CD14-positive monocyte (primary cell): ENCODE measurements at regions not wholly inside any gene's neighbourhood (a gene's known extent, or its start where the extent isn't known, plus 50 kb on each side); places are given as distances from the start of the nearest gene placed in this dataset.

Experiments
- DNase-seq, 3 donors: peaks; one replicate each; pipeline ENCODE4 v3.0.0-alpha.2; 2011 to 2022
- H2AFZ ChIP-seq: 2 replicates; pipeline ENCODE4 v1.6.0; 2012; ENCODE audit warnings: mild to moderate bottlenecking, low read depth, low read length, inconsistent platforms; ENCODE audit not compliant: insufficient read depth, poor library complexity, severe bottlenecking
- H3K27ac ChIP-seq, 2 donors: 1 replicate in 1 of 2; 2 replicates in 1 of 2; pipeline ENCODE4 v1.5.1; 2012 to 2013; ENCODE audit warnings: low read length in 2 of 2, control low read depth in 1 of 2, inconsistent platforms in 1 of 2, low read depth in 1 of 2, mild to moderate bottlenecking in 1 of 2
- H3K27me3 ChIP-seq, 2 donors: one replicate each; pipeline versions ENCODE4 v1.6.0 to v1.6.1; 2011 to 2013; ENCODE audit warnings: low read length in 2 of 2; ENCODE audit not compliant: control insufficient read depth in 2 of 2, insufficient read depth in 2 of 2
- H3K36me3 ChIP-seq, 2 donors: replicated peaks in 1 of 2; 1 replicate in 1 of 2; 2 replicates in 1 of 2; pipeline versions ENCODE4 v1.5.1 to v1.6.1; 2012 to 2013; ENCODE audit warnings: low read length in 2 of 2, control low read depth in 1 of 2, inconsistent platforms in 1 of 2, mild to moderate bottlenecking in 1 of 2; ENCODE audit not compliant: insufficient read depth in 2 of 2, control insufficient read depth in 1 of 2
- H3K4me1 ChIP-seq, 2 donors: 1 replicate in 1 of 2; 2 replicates in 1 of 2; pipeline versions ENCODE4 v1.5.1 to v1.6.1; 2012 to 2013; ENCODE audit warnings: low read length in 2 of 2, control low read depth in 1 of 2, inconsistent platforms in 1 of 2, mild to moderate bottlenecking in 1 of 2, moderate library complexity in 1 of 2; ENCODE audit not compliant: insufficient read depth in 2 of 2, control insufficient read depth in 1 of 2
- H3K4me2 ChIP-seq: replicated peaks from 2 replicates; pipeline ENCODE3; 2012; ENCODE audit warnings: low read length, moderate library complexity, mild to moderate bottlenecking; ENCODE audit not compliant: poor library complexity, severe bottlenecking; ENCODE audit errors: extremely low read depth
- H3K4me3 ChIP-seq, 3 experiments: fragments of 200-600 bp in 1 of 3; sonication (generic) in 1 of 3; replicated peaks in 1 of 3; 1 replicate in 2 of 3; 2 replicates in 1 of 3; pipeline ENCODE4 v1.5.1; 2011 to 2013; ENCODE audit warnings: low read length in 3 of 3, mild to moderate bottlenecking in 3 of 3, control low read depth in 2 of 3, low read depth in 2 of 3, inconsistent platforms in 1 of 3, moderate library complexity in 1 of 3
- H3K79me2 ChIP-seq: 2 replicates; pipeline ENCODE4 v1.6.0; 2012; ENCODE audit warnings: mild to moderate bottlenecking, control low read depth, inconsistent platforms, low read length, moderate library complexity; ENCODE audit not compliant: insufficient read depth
- H3K9ac ChIP-seq: 2 replicates; pipeline ENCODE4 v1.6.0; 2017; ENCODE audit warnings: low read length, mild to moderate bottlenecking; ENCODE audit not compliant: insufficient read depth, poor library complexity, severe bottlenecking
- H3K9me3 ChIP-seq, 2 donors: replicated peaks in 1 of 2; 1 replicate in 1 of 2; 2 replicates in 1 of 2; pipeline versions ENCODE4 v1.5.1 to v1.6.1; 2012 to 2013; ENCODE audit warnings: low read length in 2 of 2, control low read depth in 1 of 2; ENCODE audit not compliant: control insufficient read depth in 1 of 2, insufficient read depth in 1 of 2
- H4K20me1 ChIP-seq: 2 replicates; pipeline ENCODE4 v1.6.0; 2012; ENCODE audit warnings: mild to moderate bottlenecking, low read length, control low read depth, moderate library complexity; ENCODE audit not compliant: insufficient read depth
- H3K27ac Mint-ChIP-seq, 7 donors: one replicate each; pipeline ENCODE4 v1.8.0; 2020; ENCODE audit warnings: mild to moderate bottlenecking in 7 of 7, mixed read lengths in 7 of 7, moderate library complexity in 6 of 7, inconsistent platforms in 2 of 7
- H3K27me3 Mint-ChIP-seq, 3 donors: one replicate each; pipeline ENCODE4 v1.8.0; 2021 to 2022; ENCODE audit warnings: low read depth in 3 of 3, mild to moderate bottlenecking in 3 of 3, mixed read lengths in 3 of 3, moderate library complexity in 3 of 3, inconsistent platforms in 1 of 3
- H3K36me3 Mint-ChIP-seq, 2 donors: one replicate each; pipeline ENCODE4 v1.8.0; 2020; ENCODE audit warnings: mixed read lengths in 2 of 2, inconsistent platforms in 1 of 2, mild to moderate bottlenecking in 1 of 2
- H3K4me1 Mint-ChIP-seq: one replicate; pipeline ENCODE4 v1.8.0; 2020; ENCODE audit warnings: mild to moderate bottlenecking, mixed read lengths
- H3K4me3 Mint-ChIP-seq, 2 donors: one replicate each; pipeline ENCODE4 v1.8.0; 2020; ENCODE audit warnings: mild to moderate bottlenecking in 2 of 2, mixed read lengths in 2 of 2, moderate library complexity in 1 of 2
- H3K9me3 Mint-ChIP-seq, 7 donors: one replicate each; pipeline ENCODE4 v1.8.0; 2020 to 2022; ENCODE audit warnings: mixed read lengths in 7 of 7, mild to moderate bottlenecking in 6 of 7, moderate library complexity in 6 of 7, inconsistent platforms in 2 of 7
- WGBS: methylation state at CpG from one replicate; pipeline ENCODE4 v1.1.5; 2013; ENCODE audit warnings: missing lambda C conversion rate; ENCODE audit not compliant: insufficient coverage; 5-methylcytosine and 5-hydroxymethylcytosine counted together
- intact Hi-C, 2 donors: fragments of 100-400 bp; cut with micrococcal nuclease; formaldehyde crosslinking; loops; one replicate each; pipeline versions ENCODE4 v1.15.0 to v1.15.1; 2023
- TF ChIP-seq, protein P1 (sequence below): fragments of 200-600 bp; IDR thresholded peaks from one replicate; pipeline ENCODE4 v1.8.0; 2022; ENCODE audit warnings: antibody characterized with exemption, mild to moderate bottlenecking

DNA sequence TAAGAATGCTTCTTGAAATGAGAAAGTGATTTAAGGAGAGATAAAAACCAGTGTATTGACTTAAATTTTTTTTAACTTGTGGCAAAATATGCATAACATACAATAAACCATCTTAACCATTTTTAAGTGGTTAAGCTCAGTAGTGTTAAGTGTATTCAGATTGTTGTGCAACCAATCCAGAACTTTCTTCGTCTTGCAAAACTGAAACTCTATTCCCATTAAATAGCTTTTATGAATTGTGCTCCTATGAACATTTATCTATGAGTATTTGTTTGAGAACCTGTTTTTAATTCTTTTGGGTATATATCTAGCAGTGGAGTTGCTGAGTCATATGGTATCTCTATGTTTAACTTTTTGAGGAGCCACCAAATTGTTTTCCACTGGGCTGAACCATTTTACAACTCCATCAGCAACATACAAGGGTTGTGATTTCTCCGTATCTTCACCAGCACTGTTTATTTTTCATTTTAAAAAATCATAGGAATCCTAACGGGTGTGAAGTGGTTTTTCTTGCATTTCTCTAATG is 76.6 kb upstream of the ACTBL2 start:
- no CpG with 5 or more reads among the region's 3 CpGs for WGBS

DNA sequence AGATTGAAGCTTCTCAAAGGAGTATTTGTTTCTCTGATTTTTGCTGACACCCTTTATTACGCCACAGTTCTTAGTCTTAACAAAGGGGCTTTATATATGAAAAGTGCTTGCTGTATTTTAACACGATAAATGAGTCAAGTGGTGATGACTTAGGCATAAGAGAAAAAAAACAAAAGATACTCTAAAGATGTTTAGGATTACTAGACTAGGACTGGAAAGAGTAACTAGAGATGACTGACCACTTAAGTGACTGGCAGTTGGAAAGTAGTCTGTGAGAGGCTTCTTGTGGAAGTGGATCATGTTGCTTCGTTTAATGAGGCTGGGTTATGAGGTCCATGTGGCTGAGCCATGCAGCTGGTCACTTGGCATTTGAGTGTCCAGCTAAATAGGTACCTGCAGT is 69.4 kb upstream of the ACTBL2 start:
- H2AFZ ChIP-seq = no peak overlapping the region
- H4K20me1 ChIP-seq = no peaks in the 10 kb centered on the region
- H3K4me2 ChIP-seq = no peak overlapping the region
- WGBS = 89% methylated on average over 2 of the region's 3 CpGs
- DNase-seq = no peak
- Mint-ChIP-seq H3K4me3 (no peak overlapping the region), H3K9me3 (peaks cover 0 to 14% (median 7%) of the 10 kb centered on the region in 7 donors), H3K27me3 (peaks cover 0 to 2% (median 0%) of the 10 kb centered on the region in 3 donors), H3K27ac (no peak overlapping the region), H3K36me3 (no peaks in the 10 kb centered on the region), H3K4me1 (no peaks in the 10 kb centered on the region)
- H3K4me3 ChIP-seq = no peak overlapping the region
- no peaks in the 10 kb centered on the region for H3K36me3 ChIP-seq
- no peaks in the 10 kb centered on the region for H3K79me2 ChIP-seq
- H3K27ac ChIP-seq = no peak overlapping the region
- intact Hi-C loops = no loop called here
- no peaks in the 10 kb centered on the region for H3K27me3 ChIP-seq
- H3K4me1 ChIP-seq = no peaks in the 10 kb centered on the region
- H3K9ac ChIP-seq = no peak overlapping the region
- H3K9me3 ChIP-seq = peaks cover 0 to 19% of the 10 kb centered on the region in 2 donors
- TF ChIP-seq, protein P1, sequence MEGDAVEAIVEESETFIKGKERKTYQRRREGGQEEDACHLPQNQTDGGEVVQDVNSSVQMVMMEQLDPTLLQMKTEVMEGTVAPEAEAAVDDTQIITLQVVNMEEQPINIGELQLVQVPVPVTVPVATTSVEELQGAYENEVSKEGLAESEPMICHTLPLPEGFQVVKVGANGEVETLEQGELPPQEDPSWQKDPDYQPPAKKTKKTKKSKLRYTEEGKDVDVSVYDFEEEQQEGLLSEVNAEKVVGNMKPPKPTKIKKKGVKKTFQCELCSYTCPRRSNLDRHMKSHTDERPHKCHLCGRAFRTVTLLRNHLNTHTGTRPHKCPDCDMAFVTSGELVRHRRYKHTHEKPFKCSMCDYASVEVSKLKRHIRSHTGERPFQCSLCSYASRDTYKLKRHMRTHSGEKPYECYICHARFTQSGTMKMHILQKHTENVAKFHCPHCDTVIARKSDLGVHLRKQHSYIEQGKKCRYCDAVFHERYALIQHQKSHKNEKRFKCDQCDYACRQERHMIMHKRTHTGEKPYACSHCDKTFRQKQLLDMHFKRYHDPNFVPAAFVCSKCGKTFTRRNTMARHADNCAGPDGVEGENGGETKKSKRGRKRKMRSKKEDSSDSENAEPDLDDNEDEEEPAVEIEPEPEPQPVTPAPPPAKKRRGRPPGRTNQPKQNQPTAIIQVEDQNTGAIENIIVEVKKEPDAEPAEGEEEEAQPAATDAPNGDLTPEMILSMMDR = no peak

More for the DNA sequence above, 76.6 kb upstream of the ACTBL2 start:
- Histone ChIP-seq H3K36me3 (no peaks in the 10 kb centered on the region), H3K79me2 (no peaks in the 10 kb centered on the region), H3K4me1 (no peaks in the 10 kb centered on the region), H2AFZ (no peak overlapping the region), H3K9me3 (peaks cover 0 to 8% of the 10 kb centered on the region in 2 donors), H4K20me1 (no peaks in the 10 kb centered on the region), H3K9ac (no peak overlapping the region), H3K4me2 (no peak overlapping the region), H3K27ac (no peak overlapping the region), H3K27me3 (no peaks in the 10 kb centered on the region), H3K4me3 (no peak overlapping the region)
- intact Hi-C loops = no loop called here
- DNase-seq = no peak
- peaks cover 0 to 5% (median 3%) of the 10 kb centered on the region in 7 donors for H3K9me3 Mint-ChIP-seq
- peaks cover 0 to 1% (median 0%) of the 10 kb centered on the region in 3 donors for H3K27me3 Mint-ChIP-seq
- no peaks in the 10 kb centered on the region for H3K36me3 Mint-ChIP-seq
- no peak overlapping the region for H3K4me3 Mint-ChIP-seq
- H3K27ac Mint-ChIP-seq = no peak overlapping the region
- H3K4me1 Mint-ChIP-seq = no peaks in the 10 kb centered on the region
- TF ChIP-seq, protein P1 = no peak
